Upper lobe of left lung (tissue), 4 donors: ENCODE measurements at regions not wholly inside any gene's neighbourhood (a gene's known extent, or its start where the extent isn't known, plus 50 kb on each side); places are given as distances from the start of the nearest gene placed in this dataset.

ENCODE experiments used
- EP300 ChIP-seq, 4 donors: sonication (generic); formaldehyde crosslinking; IDR thresholded peaks; one replicate each; pipeline ENCODE4 v1.5.1; 2017; ENCODE audit warnings: antibody characterized with exemption in 4 of 4, control low read depth in 2 of 4
- POLR2A ChIP-seq, 4 donors: fragments of 450-650 bp; IDR thresholded peaks; one replicate each; pipeline ENCODE4 v1.5.1; 2016 to 2017; ENCODE audit warnings: antibody characterized with exemption in 4 of 4, mild to moderate bottlenecking in 2 of 4
- POLR2AphosphoS5 ChIP-seq, 2 donors: sonication (generic); formaldehyde crosslinking; IDR thresholded peaks; one replicate each; pipeline ENCODE4 v1.5.1; 2017; ENCODE audit warnings: antibody characterized with exemption in 2 of 2
- TF ChIP-seq, protein P1 (sequence below), 6 experiments: fragments of 450-650 bp in 4 of 6; fragments of 200-600 bp in 2 of 6; sonication (generic) in 2 of 6; IDR thresholded peaks; one replicate each; pipeline ENCODE4 v1.5.1; 2016 to 2019; ENCODE audit warnings: antibody characterized with exemption in 6 of 6

DNA sequence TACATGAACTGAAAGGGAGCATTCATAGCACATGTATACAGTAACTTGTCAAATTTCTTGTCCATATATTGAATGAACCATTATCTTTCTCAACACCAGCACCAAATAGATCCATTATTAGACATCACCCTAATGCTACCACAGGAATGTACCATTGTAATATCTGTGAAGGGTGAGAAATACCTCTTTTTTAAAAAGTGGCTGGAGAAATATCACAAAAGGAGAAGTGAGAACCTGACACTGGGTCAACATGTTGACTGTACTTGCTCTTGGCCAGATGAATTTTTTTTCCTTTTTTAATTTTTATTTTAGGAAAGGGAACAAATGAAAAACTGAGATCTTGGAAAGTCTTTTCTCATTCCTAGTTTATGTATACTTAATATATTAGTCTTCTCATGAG, 63.5 kb downstream of the CAVIN2 start:
- TF ChIP-seq, protein P1, sequence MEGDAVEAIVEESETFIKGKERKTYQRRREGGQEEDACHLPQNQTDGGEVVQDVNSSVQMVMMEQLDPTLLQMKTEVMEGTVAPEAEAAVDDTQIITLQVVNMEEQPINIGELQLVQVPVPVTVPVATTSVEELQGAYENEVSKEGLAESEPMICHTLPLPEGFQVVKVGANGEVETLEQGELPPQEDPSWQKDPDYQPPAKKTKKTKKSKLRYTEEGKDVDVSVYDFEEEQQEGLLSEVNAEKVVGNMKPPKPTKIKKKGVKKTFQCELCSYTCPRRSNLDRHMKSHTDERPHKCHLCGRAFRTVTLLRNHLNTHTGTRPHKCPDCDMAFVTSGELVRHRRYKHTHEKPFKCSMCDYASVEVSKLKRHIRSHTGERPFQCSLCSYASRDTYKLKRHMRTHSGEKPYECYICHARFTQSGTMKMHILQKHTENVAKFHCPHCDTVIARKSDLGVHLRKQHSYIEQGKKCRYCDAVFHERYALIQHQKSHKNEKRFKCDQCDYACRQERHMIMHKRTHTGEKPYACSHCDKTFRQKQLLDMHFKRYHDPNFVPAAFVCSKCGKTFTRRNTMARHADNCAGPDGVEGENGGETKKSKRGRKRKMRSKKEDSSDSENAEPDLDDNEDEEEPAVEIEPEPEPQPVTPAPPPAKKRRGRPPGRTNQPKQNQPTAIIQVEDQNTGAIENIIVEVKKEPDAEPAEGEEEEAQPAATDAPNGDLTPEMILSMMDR (IDR thresholded peaks at IDR 0.05), result no peak
- TF ChIP-seq POLR2AphosphoS5 (IDR thresholded peaks at IDR 0.05) (no peak), EP300 (IDR thresholded peaks at IDR 0.05) (no peak), POLR2A (IDR thresholded peaks at IDR 0.05) (no peak)
